OCI-LY7 (cell line): ENCODE measurements at regions not wholly inside any gene's neighbourhood (a gene's known extent, or its start where the extent isn't known, plus 50 kb on each side); places are given as distances from the start of the nearest gene placed in this dataset.

Experiments
- BruUV-seq: library from RNA; stranded (reverse); fragments of 400-500 nt; replicated peaks from 2 replicates; lab custom pipeline; 2021; lab: Mats Ljungman, UMichigan
- CTCF ChIA-PET: fragments of 300-600 bp; sonication (Branson Sonifier 250); formaldehyde crosslinking; loops from one replicate; lab custom pipeline; 2022; ENCODE audit warnings: antibody characterized with exemption; ENCODE audit not compliant: unreplicated experiment; lab: Charles Lee
- POLR2A ChIA-PET: fragments of 300-600 bp; sonication (Branson Sonifier 250); formaldehyde crosslinking; loops from one replicate; lab custom pipeline; 2022; ENCODE audit warnings: antibody characterized with exemption; lab: Charles Lee
- DNase-seq: peaks from one replicate; pipeline ENCODE4 v3.0.0-alpha.2; 2015; ENCODE audit warnings: low spot score
- H2AFZ ChIP-seq: fragments of 200-600 bp; sonication (generic), shearing (Covaris generic); 2 replicates; pipeline ENCODE4 v1.6.1; 2014; ENCODE audit warnings: mild to moderate bottlenecking, antibody characterized with exemption, low read length, moderate library complexity
- H3K27ac ChIP-seq: fragments of 200-600 bp; sonication (generic); 2 replicates; pipeline ENCODE4 v1.5.1; 2014; ENCODE audit warnings: mixed run types, low read depth, mild to moderate bottlenecking, moderate library complexity, low read length, inconsistent platforms; ENCODE audit not compliant: poor library complexity, severe bottlenecking
- H3K36me3 ChIP-seq: fragments of 200-600 bp; sonication (generic); 2 replicates; pipeline ENCODE4 v1.6.1; 2014; ENCODE audit warnings: mild to moderate bottlenecking, antibody characterized with exemption, low read length, moderate library complexity, mixed read lengths; ENCODE audit not compliant: insufficient read depth
- H3K4me1 ChIP-seq: fragments of 200-600 bp; sonication (generic); 2 replicates; pipeline ENCODE4 v1.5.1; 2014; ENCODE audit warnings: mild to moderate bottlenecking, low read length; ENCODE audit not compliant: insufficient read depth, poor library complexity, severe bottlenecking
- H3K4me2 ChIP-seq: fragments of 200-600 bp; sonication (generic); 2 replicates; pipeline ENCODE4 v1.6.1; 2014; ENCODE audit warnings: mild to moderate bottlenecking, low read length
- H3K4me3 ChIP-seq: fragments of 200-600 bp; sonication (generic); 2 replicates; pipeline ENCODE4 v1.5.1; 2014; ENCODE audit warnings: mild to moderate bottlenecking, low read depth, low read length; ENCODE audit not compliant: poor library complexity, severe bottlenecking
- H3K79me2 ChIP-seq: fragments of 200-600 bp; sonication (generic); 2 replicates; pipeline ENCODE4 v1.6.1; 2016; ENCODE audit warnings: low read depth, mild to moderate bottlenecking, low read length, moderate library complexity, mixed read lengths; ENCODE audit not compliant: insufficient read depth
- H3K9me2 ChIP-seq: fragments of 200-600 bp; sonication (generic); 2 replicates; pipeline ENCODE4 v1.6.1; 2016; ENCODE audit warnings: mild to moderate bottlenecking, low read length, mixed read lengths; ENCODE audit not compliant: insufficient read depth
- H3K9me3 ChIP-seq: fragments of 200-600 bp; sonication (generic); 2 replicates; pipeline ENCODE4 v1.6.1; 2014; ENCODE audit warnings: mild to moderate bottlenecking, mixed run types, low read length, mixed read lengths
- H4K20me1 ChIP-seq: fragments of 200-600 bp; sonication (generic); 2 replicates; pipeline ENCODE4 v1.6.1; 2014; ENCODE audit warnings: mild to moderate bottlenecking, antibody characterized with exemption, low read length, moderate library complexity, mixed read lengths; ENCODE audit not compliant: insufficient read depth
- EZH2phosphoT487 ChIP-seq: fragments of 200-600 bp; sonication (generic); IDR thresholded peaks from 2 replicates; pipeline ENCODE4 v1.6.1; 2018; ENCODE audit warnings: low read depth, borderline replicate concordance, mild to moderate bottlenecking, mixed run types, antibody characterized with exemption, low read length, moderate library complexity, mixed read lengths
- intact Hi-C: fragments of 100-400 bp; cut with micrococcal nuclease; formaldehyde crosslinking; loops from one replicate; pipeline ENCODE4 v1.10.0; 2022; ENCODE audit not compliant: unreplicated experiment
- TF ChIP-seq, protein P1 (sequence below): fragments of 200-600 bp; sonication (generic); conservative IDR thresholded peaks from 2 replicates; pipeline ENCODE4 v1.5.1; 2014; ENCODE audit warnings: mild to moderate bottlenecking, antibody characterized with exemption, low read length, moderate library complexity, mixed read lengths

DNA sequence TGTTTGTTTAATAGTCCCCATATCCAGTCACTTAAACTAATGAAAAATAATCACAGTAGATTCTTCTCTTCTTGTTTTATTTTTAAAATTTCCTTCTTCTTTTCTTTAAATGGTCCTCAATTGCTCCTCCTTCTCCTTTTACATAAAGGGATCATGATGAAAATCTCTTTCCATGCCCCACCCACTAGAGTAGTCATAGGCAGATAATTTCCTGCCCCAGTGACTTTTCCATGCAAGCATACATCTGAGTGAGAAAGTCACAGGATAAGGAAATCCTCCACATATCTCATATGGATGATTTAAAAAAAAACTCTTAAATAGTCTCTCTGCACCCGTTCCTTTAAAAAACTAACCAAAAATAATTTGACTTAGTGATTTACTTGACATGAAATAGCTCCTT is 552.3 kb upstream of the SETBP1 start:
- no peaks in the 10 kb centered on the region for H3K9me2 ChIP-seq
- ChIA-PET CTCF (no interaction called here), POLR2A (no interaction called here)
- TF ChIP-seq, protein P1, sequence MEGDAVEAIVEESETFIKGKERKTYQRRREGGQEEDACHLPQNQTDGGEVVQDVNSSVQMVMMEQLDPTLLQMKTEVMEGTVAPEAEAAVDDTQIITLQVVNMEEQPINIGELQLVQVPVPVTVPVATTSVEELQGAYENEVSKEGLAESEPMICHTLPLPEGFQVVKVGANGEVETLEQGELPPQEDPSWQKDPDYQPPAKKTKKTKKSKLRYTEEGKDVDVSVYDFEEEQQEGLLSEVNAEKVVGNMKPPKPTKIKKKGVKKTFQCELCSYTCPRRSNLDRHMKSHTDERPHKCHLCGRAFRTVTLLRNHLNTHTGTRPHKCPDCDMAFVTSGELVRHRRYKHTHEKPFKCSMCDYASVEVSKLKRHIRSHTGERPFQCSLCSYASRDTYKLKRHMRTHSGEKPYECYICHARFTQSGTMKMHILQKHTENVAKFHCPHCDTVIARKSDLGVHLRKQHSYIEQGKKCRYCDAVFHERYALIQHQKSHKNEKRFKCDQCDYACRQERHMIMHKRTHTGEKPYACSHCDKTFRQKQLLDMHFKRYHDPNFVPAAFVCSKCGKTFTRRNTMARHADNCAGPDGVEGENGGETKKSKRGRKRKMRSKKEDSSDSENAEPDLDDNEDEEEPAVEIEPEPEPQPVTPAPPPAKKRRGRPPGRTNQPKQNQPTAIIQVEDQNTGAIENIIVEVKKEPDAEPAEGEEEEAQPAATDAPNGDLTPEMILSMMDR: no peak
- no peak for TF ChIP-seq EZH2phosphoT487
- H2AFZ ChIP-seq: no peak overlapping the region
- DNase-seq: no peak
- H4K20me1 ChIP-seq: no peaks in the 10 kb centered on the region
- H3K79me2 ChIP-seq: no peaks in the 10 kb centered on the region
- H3K4me2 ChIP-seq: no peak overlapping the region
- no peaks in the 10 kb centered on the region for H3K4me1 ChIP-seq
- H3K9me3 ChIP-seq: no peaks in the 10 kb centered on the region
- H3K36me3 ChIP-seq: no peaks in the 10 kb centered on the region
- intact Hi-C loops: no loop called here
- H3K27ac ChIP-seq: no peak overlapping the region
- no peak overlapping the region for H3K4me3 ChIP-seq
- no TSS peak for BruUV-seq

DNA sequence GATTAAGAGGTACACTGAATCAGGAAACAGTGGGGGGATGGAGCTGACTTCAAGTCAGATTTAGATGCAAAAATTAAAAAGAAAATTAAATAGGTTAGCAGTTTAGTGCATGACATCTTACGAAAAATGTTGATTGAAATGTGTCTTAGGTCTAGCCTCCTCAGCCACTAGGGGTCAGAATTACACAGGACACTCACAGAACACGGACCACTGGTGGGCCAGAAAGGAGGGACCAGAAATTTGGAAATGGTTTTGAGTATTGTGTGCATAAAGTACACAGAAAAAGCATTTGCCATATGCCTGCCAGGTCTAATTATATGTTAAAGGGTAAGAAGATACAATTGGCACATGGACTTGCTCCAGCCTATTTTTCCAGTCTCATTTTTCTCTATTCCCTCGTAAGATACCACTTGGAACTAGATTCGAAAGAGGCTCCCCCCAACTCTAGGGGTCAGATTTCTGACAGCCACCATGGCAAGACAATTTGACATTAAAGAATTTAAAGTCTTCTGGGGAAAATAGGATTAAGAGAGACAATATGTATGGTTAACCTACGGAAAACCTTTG is 550.2 kb upstream of the SETBP1 start:
- Histone ChIP-seq H3K27ac (no peak overlapping the region), H4K20me1 (no peaks in the 10 kb centered on the region), H3K9me2 (no peaks in the 10 kb centered on the region), H3K4me1 (no peaks in the 10 kb centered on the region), H3K9me3 (no peaks in the 10 kb centered on the region), H2AFZ (no peak overlapping the region), H3K79me2 (no peaks in the 10 kb centered on the region), H3K4me3 (no peak overlapping the region), H3K36me3 (no peaks in the 10 kb centered on the region), H3K4me2 (no peak overlapping the region)
- DNase-seq: peak; percentile 31
- CTCF ChIA-PET: no interaction called here
- TF ChIP-seq, protein P1: peak; percentile 75
- TF ChIP-seq EZH2phosphoT487: no peak
- intact Hi-C loops: loop anchor here (2.0 to 5.0 kb wide), 2 partner anchors 1082 to 1256 kb away; no protein-coding TSS in a partner anchor
- BruUV-seq: no TSS peak
- POLR2A ChIA-PET: no interaction called here

DNA sequence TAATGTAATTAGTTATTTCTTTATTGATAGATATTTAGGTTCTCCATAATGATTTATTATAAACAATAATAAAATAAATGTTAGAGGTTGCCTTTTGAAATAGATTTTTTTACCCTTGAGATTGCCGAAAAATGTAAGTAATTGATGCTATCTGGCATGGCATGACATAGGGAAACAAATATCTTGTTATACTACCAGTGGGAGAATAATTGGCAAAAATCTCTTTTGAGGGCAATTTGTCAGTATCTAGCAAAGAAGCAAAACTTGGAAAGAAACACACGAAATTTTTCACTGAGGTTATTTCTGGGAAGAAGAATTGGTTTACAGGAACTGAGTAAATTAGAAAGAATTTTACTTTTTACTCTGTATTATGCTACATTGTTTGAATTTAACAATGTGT is 547.2 kb upstream of the SETBP1 start:
- Histone ChIP-seq H3K4me1 (no peaks in the 10 kb centered on the region), H3K4me2 (no peak overlapping the region), H3K27ac (no peak overlapping the region), H4K20me1 (no peaks in the 10 kb centered on the region), H2AFZ (no peak overlapping the region), H3K9me2 (no peaks in the 10 kb centered on the region), H3K79me2 (no peaks in the 10 kb centered on the region), H3K36me3 (no peaks in the 10 kb centered on the region), H3K4me3 (no peak overlapping the region), H3K9me3 (no peaks in the 10 kb centered on the region)
- TF ChIP-seq, protein P1: no peak
- no peak for TF ChIP-seq EZH2phosphoT487
- no TSS peak for BruUV-seq
- intact Hi-C loops: loop anchor here (5.0 kb wide), 1 partner anchor 1079 kb away; no protein-coding TSS in a partner anchor
- DNase-seq: no peak
- POLR2A ChIA-PET: no interaction called here
- CTCF ChIA-PET: no interaction called here
